Common myeloid progenitor, CD34-positive (primary cell): ENCODE measurements at regions not wholly inside any gene's neighbourhood (a gene's known extent, or its start where the extent isn't known, plus 50 kb on each side); places are given as distances from the start of the nearest gene placed in this dataset.

Experiments
- CTCF ChIA-PET: fragments of 350-600 bp; sonication (Branson Sonifier 250); formaldehyde crosslinking; loops from one replicate; lab custom pipeline; 2021; ENCODE audit warnings: antibody characterized with exemption; lab: Charles Lee
- POLR2A ChIA-PET: fragments of 350-600 bp; sonication (Branson Sonifier 250); formaldehyde crosslinking; loops from one replicate; lab custom pipeline; 2021; ENCODE audit warnings: antibody characterized with exemption; lab: Charles Lee
- DNase-seq, 3 donors: peaks; one replicate each; pipeline versions ENCODE4 v3.0.0 to v3.0.0-alpha.2; 2013
- H3K27ac ChIP-seq, 2 experiments: 1 replicate in 1 of 2; 2 replicates in 1 of 2; pipeline ENCODE4 v1.7.0; 2013; ENCODE audit warnings: inconsistent platforms in 2 of 2, low read length in 2 of 2, mild to moderate bottlenecking in 2 of 2, low read depth in 1 of 2, moderate library complexity in 1 of 2; ENCODE audit not compliant: severe bottlenecking in 2 of 2, insufficient read depth in 1 of 2, poor library complexity in 1 of 2
- H3K27me3 ChIP-seq, 5 experiments: replicated peaks in 2 of 5; 1 replicate in 3 of 5; 2 replicates in 2 of 5; pipeline versions ENCODE4 v1.6.1 to v1.7.0; 2013; ENCODE audit warnings: low read length in 4 of 5, mild to moderate bottlenecking in 2 of 5, moderate library complexity in 2 of 5, inconsistent platforms in 1 of 5; ENCODE audit not compliant: insufficient read depth in 5 of 5, control insufficient read depth in 4 of 5
- H3K36me3 ChIP-seq, 4 experiments: 1 replicate in 2 of 4; 2 replicates in 2 of 4; pipeline versions ENCODE4 v1.6.1 to v1.7.0; 2013; ENCODE audit warnings: low read length in 3 of 4, control low read depth in 1 of 4, mild to moderate bottlenecking in 1 of 4; ENCODE audit not compliant: control insufficient read depth in 4 of 4, insufficient read depth in 4 of 4
- H3K4me1 ChIP-seq, 4 experiments: 1 replicate in 3 of 4; 2 replicates in 1 of 4; pipeline versions ENCODE4 v1.6.1 to v1.7.1; 2013; ENCODE audit warnings: low read length in 3 of 4, mild to moderate bottlenecking in 3 of 4, control low read depth in 1 of 4, inconsistent platforms in 1 of 4, moderate library complexity in 1 of 4; ENCODE audit not compliant: control insufficient read depth in 4 of 4, insufficient read depth in 4 of 4; ENCODE audit errors: control extremely low read depth in 1 of 4
- H3K4me3 ChIP-seq, 7 experiments: 1 replicate in 4 of 7; 2 replicates in 3 of 7; pipeline versions ENCODE4 v1.5.1 to v1.7.0; 2013; ENCODE audit warnings: mild to moderate bottlenecking in 7 of 7, low read length in 6 of 7, moderate library complexity in 6 of 7, inconsistent platforms in 2 of 7, low read depth in 2 of 7, control low read depth in 1 of 7; ENCODE audit not compliant: insufficient read depth in 4 of 7, control insufficient read depth in 1 of 7; ENCODE audit errors: extremely low read depth in 1 of 7
- H3K9me3 ChIP-seq, 5 experiments: 1 replicate in 4 of 5; 2 replicates in 1 of 5; pipeline versions ENCODE4 v1.6.1 to v1.7.1; 2013; ENCODE audit warnings: low read length in 4 of 5, mild to moderate bottlenecking in 2 of 5, inconsistent platforms in 1 of 5, low read depth in 1 of 5, moderate library complexity in 1 of 5; ENCODE audit not compliant: control insufficient read depth in 4 of 5, insufficient read depth in 2 of 5; ENCODE audit errors: control extremely low read depth in 1 of 5
- WGBS: methylation state at CpG from one replicate; pipeline ENCODE4 v1.1.5; 2013; ENCODE audit not compliant: insufficient coverage; 5-methylcytosine and 5-hydroxymethylcytosine counted together

DNA sequence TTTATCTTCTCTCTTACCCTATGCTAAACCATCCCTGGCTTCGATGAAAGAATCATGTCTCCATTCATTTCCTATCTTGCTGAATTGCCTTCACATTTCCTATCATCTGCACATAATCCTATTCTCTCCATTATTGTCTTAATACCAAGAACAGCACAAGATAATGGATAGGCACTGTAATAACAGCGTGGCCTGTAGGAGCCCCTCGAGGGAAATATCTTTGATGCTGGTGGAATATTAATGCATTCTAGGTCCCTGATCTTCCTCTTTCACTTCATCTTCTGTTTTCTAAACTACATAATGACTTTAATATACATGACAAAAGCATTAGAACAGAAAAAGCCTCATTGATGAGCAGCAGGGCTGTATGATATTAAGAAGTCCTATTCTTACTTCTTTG is 720.6 kb downstream of the RWDD3 start:
- ChIA-PET CTCF (no interaction called here), POLR2A (no interaction called here)
- peaks cover 0 to 1% (median 0%) of the 10 kb centered on the region in 5 experiments for H3K9me3 ChIP-seq
- WGBS, result 100% methylated on average over 1 of the region's 3 CpGs
- no peak overlapping the region for H3K27ac ChIP-seq
- H3K36me3 ChIP-seq, result no peaks in the 10 kb centered on the region
- DNase-seq, result no peak
- H3K4me1 ChIP-seq, result peaks cover 11 to 32% (median 17%) of the 10 kb centered on the region in 4 experiments
- H3K4me3 ChIP-seq, result no peak overlapping the region
- H3K27me3 ChIP-seq, result no peaks in the 10 kb centered on the region

DNA sequence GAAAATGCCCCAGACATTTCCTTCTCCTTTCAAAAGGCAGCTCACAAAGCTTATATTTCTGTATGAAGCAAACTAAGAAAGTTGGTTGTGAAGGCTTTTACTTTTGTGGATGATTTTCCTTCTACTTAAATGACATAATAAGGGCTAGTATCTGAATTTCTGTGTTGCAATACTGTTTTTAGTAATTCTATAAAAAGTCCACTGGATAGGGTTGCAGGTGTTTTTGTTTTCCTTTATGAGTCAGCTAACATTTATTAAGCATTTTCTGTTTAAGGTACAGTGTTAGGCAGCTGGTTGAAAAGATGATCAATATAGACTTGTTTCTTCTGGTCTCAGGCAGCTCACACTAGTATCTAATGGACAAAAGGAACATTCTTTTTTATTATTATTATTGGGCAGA is 722.2 kb downstream of the RWDD3 start:
- H3K27ac ChIP-seq, result no peak overlapping the region
- CTCF ChIA-PET, result no interaction called here
- no peaks in the 10 kb centered on the region for H3K27me3 ChIP-seq
- POLR2A ChIA-PET, result no interaction called here
- no peak overlapping the region for H3K4me3 ChIP-seq
- peaks cover 0 to 3% (median 1%) of the 10 kb centered on the region in 5 experiments for H3K9me3 ChIP-seq
- peaks cover 4 to 17% (median 10%) of the 10 kb centered on the region in 4 experiments for H3K4me1 ChIP-seq
- DNase-seq, result no peak
- no peaks in the 10 kb centered on the region for H3K36me3 ChIP-seq

DNA sequence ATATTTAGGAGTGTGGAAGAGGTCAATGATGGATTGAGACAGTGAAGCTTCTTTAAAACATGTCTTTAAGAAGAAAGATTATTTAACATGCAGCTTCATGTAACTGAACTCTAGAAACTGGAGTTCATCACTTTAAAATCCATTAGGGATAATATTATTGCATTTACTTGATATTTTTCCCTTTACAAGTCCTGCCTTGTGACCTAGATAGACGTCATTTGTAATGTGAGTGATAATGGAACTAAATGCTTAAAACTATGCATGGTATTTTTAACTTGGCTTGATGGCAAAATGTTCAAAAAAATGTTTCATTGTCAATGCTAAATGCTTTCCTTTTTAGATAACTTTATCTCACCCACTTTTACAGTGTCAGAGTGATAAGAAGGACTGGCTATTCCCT is 723.7 kb downstream of the RWDD3 start:
- Histone ChIP-seq H3K27ac (no peak overlapping the region), H3K4me3 (no peak overlapping the region), H3K36me3 (no peaks in the 10 kb centered on the region), H3K4me1 (peaks cover 0 to 7% (median 2%) of the 10 kb centered on the region in 4 experiments), H3K9me3 (peaks cover 0 to 3% (median 1%) of the 10 kb centered on the region in 5 experiments), H3K27me3 (no peaks in the 10 kb centered on the region)
- DNase-seq, result no peak
- CTCF ChIA-PET, result no interaction called here
- no CpG with 5 or more reads among the region's 1 CpG for WGBS
- POLR2A ChIA-PET, result no interaction called here

DNA sequence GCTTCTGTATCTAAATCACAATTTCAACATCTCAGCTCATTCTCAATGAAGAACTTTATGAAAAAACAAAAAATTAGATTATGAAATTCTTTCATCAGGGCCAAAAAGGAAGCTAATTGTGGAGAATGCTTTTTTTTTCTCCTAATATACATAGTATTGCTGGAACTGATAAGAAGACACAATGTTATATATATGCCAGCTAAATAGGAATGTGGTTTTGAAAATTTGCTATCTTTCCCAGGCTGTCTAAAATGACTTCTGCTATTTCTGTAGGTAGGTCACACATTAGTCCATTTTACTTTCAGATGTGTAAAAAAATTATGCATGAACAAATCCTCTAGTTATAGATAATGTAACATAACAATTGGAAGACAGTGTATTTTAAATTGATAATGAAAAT is 732.9 kb downstream of the RWDD3 start:
- no peaks in the 10 kb centered on the region for H3K9me3 ChIP-seq
- POLR2A ChIA-PET, result interaction anchor here (1.1 kb wide), 1 partner anchor 28 kb away, joined by 4 read pairs; no protein-coding TSS in a partner anchor
- no peaks in the 10 kb centered on the region for H3K36me3 ChIP-seq
- H3K27ac ChIP-seq, result no peak overlapping the region
- peak; percentile 30 to 68 (median 54) for DNase-seq
- CTCF ChIA-PET, result interaction anchor here (0.9 kb wide), 1 partner anchor 879 kb away, joined by 3 read pairs; no protein-coding TSS in a partner anchor
- no peaks in the 10 kb centered on the region for H3K27me3 ChIP-seq
- peaks cover 3 to 14% (median 9%) of the 10 kb centered on the region in 4 experiments for H3K4me1 ChIP-seq
- H3K4me3 ChIP-seq, result no peak overlapping the region

DNA sequence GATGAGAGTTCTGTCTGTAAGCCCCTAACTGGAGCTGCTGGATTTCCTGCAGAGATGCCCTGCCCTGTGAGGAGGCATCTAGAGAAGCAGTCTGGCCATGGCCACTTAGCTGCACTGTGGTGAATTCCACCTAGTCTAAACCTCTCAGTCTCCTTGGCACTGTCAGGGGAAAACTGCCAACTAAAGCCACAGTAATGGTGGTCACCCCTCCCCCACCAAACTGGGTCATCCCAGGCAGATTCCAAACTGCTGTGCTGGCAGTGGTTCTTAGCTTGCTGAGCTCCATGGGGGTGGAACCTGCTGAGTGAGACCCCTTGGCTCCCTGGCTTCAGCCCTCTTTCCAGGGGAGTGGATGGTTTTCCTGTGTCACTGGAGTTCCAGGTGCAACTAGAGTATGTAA is 740.6 kb downstream of the RWDD3 start:
- POLR2A ChIA-PET, result no interaction called here
- CTCF ChIA-PET, result no interaction called here
- no peaks in the 10 kb centered on the region for H3K27me3 ChIP-seq
- no peak overlapping the region for H3K27ac ChIP-seq
- DNase-seq, result no peak
- H3K9me3 ChIP-seq, result no peaks in the 10 kb centered on the region
- H3K4me1 ChIP-seq, result peaks cover 0 to 8% (median 4%) of the 10 kb centered on the region in 4 experiments
- no peaks in the 10 kb centered on the region for H3K36me3 ChIP-seq
- no peak overlapping the region for H3K4me3 ChIP-seq

DNA sequence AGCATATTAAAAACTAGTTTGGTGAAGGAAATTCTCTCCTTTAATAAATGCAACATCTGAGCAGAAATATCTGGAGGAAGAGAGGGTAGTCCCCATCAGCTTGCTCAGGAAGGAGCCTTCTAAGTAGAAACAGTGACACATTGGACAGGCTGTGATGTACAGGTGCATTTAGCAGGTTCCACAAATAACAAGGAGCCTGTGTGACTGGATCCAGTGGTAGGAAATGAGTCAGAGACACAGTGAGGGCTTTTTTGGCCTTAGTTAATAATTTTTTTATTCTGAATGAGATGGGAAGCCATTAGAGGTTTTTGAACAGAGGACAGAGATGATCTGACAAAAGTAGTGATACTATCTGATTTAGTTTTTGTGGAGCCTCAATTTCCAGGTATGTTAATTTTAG is 738.9 kb upstream of the PTBP2 start:
- Histone ChIP-seq H3K4me1 (peaks cover 0 to 8% (median 4%) of the 10 kb centered on the region in 4 experiments), H3K27me3 (no peaks in the 10 kb centered on the region), H3K27ac (no peak overlapping the region), H3K4me3 (no peak overlapping the region), H3K36me3 (no peaks in the 10 kb centered on the region), H3K9me3 (no peaks in the 10 kb centered on the region)
- ChIA-PET POLR2A (no interaction called here), CTCF (no interaction called here)
- peak in 1 of 3 donors; percentile 10 for DNase-seq

DNA sequence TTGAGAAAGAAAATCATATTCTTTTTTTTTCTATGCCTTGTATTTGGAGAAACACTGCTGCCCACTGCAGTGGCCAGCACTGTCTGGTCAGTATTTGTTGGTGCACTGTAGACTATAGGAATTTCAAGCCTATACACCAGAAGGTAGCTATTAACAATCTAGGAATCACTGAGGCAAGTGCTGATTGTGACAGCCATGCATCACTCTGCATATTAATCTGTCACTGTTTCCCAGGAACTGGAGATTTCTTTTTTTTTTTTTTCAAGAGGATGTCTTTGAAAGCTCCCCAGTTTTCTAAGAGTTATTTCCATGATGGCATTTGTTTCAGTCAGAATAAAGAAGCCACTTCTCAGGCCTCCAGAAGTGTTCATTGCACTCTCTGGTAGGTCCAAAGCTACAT is 737.8 kb upstream of the PTBP2 start:
- no peaks in the 10 kb centered on the region for H3K27me3 ChIP-seq
- H3K27ac ChIP-seq, result no peak overlapping the region
- no peaks in the 10 kb centered on the region for H3K9me3 ChIP-seq
- no peak for DNase-seq
- no peak overlapping the region for H3K4me3 ChIP-seq
- H3K36me3 ChIP-seq, result no peaks in the 10 kb centered on the region
- H3K4me1 ChIP-seq, result no peaks in the 10 kb centered on the region
- POLR2A ChIA-PET, result no interaction called here
- CTCF ChIA-PET, result interaction anchor here (0.7 to 0.8 kb wide), 2 partner anchors 11 to 41 kb away, joined by 3 to 5 read pairs; no protein-coding TSS in a partner anchor
